CD4-positive, alpha-beta T cell treated with Interleukin-15 for 4 hours (primary cell): ENCODE measurements at regions not wholly inside any gene's neighbourhood (a gene's known extent, or its start where the extent isn't known, plus 50 kb on each side); places are given as distances from the start of the nearest gene placed in this dataset.

Experiments
- DNase-seq: peaks from one replicate; pipeline ENCODE4 v3.0.0-alpha.2; 2020; ENCODE audit warnings: low spot score

DNA sequence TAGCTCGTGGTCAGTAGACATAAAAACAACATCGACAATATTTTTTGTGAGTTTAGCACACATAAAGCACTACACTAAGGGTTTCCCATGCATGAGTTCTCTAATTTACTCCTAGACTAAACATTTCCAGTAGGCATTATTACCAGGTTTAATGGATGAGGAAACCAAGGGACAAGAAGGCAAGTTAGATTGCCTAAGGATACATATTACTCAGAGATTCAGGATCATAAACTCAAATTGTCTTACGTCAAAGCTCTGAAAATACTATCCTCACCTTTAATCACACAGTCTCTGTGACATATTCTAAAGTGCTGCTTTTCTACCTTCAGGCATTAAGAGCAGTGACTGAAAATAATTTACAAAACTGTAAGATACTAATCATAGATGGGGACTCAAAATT is 655.3 kb downstream of the SLC16A7 start:
- no peak for DNase-seq

DNA sequence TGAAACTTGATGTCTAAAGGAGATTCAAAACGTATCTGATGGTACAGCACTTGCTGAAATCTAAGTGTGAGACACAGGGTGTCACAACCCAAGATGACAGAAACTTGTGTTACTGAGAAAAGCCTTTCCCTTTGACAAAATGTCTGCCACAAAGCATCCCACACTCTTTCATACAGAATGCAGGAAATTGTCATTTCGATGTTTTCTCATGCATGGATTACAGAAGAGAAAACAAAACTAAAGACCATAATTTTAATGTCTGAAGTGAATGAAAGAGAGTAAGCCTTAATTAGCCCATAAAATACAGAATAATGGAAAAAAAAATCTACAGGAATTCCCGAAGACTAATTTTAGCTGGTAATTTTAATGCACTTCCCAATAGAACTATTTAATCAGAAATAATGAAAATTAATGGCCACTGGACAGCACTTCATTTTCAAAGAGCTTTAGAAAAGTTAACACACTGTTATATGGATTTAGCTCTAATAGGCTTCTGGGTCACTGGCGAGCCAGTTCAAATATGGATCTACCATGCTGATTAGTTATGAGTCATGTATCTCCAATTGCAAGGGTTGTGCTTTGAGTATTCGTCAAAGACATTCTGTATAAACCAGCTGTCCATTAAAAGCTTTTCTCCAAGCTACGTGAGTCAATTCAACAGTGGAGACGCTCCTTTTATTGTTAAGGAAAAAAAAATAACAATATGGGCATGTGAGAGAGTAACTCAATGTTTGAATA is 656.7 kb downstream of the SLC16A7 start:
- no peak for DNase-seq

DNA sequence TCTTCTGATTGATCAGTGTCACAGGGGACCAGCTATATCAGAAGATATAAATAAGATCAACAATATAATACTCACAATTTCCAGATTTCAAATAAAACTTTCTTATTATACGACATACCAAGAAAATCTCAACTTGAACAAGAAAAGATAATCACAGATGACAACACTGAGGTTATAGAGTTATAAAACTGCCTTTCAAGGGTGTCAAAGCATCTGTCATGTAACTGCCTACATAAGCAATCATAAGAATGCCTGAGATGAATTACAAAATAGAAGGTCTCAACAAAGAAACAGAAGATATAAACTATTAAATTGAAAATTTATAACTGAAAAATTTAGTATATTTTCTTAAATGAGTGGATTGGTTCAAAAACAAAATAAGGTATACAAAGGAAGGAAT is 659.2 kb downstream of the SLC16A7 start:
- no peak for DNase-seq

DNA sequence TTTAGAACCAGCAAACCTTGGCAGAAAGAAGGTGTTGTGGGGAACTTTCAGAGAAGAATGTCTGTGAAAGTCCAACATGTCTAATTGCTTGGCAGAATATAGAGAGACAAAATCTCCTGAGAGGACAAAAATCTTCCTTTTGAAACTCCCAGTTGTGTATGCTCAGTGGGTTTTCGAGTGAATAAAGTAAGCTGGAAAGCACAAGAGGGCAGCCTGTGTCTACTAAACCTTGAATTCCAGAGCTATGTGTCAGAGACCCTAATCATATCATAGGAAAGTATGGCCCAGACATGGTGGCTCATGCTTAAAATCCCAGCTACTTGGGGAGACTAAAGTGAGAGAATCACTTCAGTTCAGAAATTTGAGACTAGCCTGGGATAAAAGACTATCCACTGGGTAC is 661.2 kb downstream of the SLC16A7 start:
- no peak for DNase-seq

DNA sequence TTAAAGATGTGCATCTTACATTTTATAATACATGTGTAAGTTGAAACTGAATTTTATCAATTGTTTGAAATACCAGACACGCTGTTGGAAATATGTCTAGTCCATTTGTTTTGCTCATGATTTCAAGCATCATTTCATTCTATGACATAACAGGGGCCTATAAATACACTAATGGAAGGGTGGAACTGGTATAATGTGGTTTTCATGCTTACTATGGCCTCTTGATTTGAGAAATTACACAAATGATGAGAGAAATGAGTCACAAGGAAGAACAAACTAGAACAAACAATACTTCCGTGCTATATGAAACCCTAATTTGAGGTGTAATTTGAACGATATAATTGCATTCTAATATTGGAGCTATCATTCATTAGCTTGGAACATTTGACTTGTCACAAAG is 663.4 kb downstream of the SLC16A7 start:
- DNase-seq = no peak

DNA sequence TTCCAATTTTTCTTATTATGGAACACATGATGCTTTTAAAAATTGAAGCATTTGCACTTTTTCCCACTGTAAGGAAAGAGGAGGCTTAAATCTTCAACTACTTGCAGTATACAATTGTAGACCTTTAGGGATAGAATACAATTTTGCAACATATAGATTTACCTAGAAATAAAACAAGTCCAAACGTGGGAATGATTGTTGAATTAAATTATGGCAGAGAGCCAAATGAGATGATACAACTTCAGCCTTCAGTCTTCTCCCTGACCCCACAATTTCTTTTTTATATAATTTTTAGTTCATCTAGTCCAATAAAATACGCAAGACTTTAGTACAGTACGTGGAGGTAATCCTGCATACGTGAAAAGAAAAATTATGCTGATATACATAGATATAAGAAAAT is 666.5 kb downstream of the SLC16A7 start:
- DNase-seq = no peak

DNA sequence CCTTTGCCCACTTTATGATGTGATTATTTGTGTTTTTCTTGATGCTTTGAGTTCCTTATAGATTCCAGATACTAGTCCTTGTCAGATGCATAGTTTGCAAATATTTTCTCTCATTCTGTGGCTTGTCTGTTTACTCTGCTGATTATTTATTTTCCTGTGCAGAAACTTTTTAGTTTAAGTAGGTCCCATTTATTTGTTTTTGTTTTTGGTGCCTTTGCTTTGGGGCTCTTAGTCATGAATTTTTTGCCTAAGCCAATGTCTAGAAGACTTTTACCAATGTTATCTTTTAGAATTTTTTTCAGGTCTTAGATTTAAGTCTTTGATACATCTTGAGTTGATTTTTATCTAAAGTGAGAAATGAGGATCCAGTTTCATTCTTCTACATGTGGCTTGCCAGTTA is 667.3 kb downstream of the SLC16A7 start:
- no peak for DNase-seq

DNA sequence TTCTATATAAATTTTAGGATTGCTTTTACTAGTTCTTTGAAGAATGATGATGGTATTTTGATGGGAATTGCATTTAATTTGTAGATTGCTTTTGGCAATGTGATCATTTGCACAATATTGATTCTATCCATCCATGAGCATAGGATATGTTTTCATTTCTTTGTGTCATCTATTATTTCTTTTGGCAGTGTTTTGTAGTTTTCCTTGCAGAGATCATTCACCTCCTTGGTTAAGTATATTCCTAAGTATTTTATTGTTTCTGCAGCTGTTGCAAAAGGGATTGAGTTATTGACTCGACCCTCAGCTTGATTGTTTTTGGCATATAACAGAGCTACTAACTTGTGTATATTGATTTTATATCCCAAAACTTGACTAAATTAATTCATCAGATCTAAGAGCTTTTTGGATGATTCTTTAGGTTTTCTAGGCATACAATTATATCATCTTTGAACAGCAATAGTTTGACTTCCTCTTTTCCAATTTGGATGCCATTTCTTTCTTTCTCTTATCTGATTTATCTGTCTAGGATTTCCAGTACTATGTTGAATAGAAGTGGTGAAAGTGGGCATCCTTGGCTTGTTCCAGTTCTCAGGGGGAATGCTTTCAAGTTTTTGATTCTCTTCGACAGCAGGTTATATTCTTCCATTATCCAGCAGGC is 668.1 kb downstream of the SLC16A7 start:
- DNase-seq = no peak

DNA sequence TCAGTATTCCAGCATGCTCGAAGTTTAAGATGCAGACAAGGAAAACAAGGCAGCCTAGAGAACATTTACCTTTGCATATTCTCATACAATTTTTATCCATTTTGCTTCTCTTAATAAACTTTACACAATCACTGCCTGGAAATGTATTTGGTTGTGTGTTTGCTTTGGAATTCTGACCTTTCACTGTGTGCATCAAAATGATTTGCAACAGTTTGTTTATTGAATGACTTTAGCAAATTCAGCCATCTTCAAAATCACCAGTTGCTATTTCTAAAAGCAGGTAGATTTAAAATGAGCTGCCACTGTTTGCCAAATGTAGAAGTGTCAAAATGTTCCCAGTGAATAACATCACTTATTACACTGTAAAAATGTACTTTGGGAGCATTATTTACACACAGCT is 669.9 kb downstream of the SLC16A7 start:
- DNase-seq = no peak

DNA sequence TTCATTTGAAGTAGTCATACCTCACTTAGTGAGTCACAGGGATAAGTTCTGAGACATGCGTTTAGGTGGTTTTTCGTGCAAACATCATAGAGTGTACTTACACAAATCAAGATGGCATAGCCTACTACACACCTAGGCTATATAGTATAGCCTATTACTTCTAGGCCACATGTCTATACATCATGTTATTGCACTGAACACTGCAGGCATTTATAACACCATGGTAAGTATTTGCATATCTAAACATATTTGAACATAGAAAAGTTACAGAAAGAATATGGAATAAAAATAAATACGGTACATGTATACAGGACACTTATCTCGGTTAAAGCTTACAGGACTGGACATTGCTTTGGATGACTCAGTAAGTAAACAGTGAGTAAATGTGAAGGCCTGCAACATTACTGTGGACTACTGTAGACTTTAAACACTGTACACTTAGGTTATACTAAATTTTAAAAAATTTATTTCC is 670.6 kb downstream of the SLC16A7 start:
- DNase-seq = no peak

DNA sequence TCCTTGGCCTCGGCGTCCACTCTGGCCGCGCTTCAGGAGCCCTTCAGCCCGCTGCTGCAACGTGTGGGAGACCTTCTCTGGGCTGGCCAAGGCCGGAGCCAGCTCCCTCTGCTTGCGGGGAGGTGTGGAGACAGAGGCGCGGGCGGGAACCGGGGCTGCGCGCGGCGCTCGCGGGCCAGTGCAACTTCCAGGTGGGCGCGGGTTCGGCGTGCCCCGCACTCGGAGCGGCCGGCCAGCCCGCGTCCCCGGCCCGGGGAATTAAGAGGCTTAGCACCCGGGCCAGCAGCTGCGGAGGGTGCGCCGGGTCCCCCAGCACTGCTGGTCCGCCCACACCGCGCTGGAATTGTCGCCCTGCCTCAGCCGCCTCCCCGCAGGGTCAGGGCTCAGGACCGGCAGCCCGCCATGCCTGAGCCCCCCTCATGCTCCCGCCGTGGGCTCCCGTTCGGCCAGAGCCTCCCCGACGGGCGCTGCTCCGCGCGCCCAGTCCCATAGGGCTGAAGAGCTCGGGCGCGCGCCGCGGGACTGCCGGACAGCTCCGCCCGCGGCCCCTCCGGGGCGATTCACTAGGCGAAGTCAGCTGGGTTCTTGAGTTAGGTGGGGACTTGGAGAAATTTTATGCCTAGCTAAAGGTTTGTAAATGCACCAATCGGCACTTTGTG is 673.9 kb downstream of the SLC16A7 start:
- DNase-seq = no peak

DNA sequence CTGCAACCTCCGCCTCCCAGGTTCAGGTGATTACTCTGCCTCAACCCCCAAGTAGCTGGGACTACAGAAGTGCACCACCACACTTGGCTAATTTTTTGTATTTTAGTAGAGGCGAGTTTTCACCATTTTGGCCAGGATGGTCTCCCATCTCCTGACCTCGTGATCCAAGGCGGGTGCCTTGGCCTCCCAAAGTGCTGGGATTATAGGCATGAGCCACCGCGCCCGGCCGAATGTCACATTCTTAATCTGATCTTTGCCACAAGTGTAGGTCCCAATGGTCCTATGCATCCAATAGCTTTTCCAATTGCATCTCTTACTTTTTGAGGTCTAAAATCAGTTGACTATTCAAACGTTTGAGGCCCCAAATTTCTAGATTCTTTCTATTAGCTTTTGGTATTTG is 676.0 kb downstream of the SLC16A7 start:
- no peak for DNase-seq

DNA sequence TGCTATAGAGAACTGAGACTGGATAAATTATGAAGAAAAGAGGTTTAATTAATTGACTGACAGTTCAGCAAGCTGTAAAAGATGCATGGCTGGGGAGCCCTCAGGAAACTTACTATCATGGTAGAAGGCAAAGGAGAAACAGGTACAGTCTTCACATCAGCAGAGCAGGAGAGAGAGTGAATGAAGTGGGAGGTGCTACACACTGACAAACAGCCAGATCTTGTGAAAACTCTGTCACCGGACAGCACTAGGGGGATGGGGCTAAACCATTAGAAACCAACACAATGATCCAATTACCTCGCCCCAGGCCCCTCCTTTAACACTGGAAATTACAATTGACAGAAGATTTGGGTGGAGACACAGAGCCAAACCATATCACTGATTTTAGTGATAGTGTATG is 682.4 kb downstream of the SLC16A7 start:
- DNase-seq = no peak

DNA sequence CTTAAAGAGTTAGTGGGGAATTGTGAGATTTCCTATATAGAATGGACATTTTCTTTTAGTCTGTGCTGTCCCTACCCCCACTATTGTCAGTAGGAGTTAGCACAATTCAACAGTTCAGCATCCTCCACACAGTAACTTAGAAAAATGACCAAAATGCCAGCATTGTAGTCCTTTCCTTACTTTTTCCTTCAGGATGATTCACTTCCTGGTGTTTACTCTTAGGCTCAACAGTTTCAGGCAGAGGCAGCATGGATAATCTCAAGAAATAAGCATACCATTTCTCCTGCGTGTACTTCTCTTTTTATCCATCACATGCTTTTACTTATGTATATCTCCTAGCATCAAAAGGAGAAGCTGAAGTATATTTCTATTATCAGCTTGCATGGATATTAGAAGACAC is 683.4 kb downstream of the SLC16A7 start:
- DNase-seq = no peak

DNA sequence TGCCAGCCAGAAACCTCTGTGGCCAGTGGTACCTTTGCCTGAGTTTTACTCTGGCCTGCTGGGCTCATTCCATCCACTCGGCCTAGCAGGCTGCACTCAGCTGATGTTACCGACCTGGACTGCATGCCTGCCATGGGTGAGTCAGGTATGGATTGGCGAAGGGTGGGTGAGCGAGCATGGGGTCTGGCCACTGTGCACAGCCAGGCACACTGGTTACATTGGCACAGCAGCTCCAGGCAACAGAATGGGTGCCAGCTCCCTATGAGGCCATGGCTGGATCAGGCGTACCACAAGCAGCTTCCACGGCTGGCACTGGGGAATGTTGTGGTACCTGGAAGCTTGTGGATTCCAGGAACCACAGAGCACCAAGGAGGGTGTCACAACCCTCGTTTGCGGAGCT is 685.7 kb downstream of the SLC16A7 start:
- no peak for DNase-seq

DNA sequence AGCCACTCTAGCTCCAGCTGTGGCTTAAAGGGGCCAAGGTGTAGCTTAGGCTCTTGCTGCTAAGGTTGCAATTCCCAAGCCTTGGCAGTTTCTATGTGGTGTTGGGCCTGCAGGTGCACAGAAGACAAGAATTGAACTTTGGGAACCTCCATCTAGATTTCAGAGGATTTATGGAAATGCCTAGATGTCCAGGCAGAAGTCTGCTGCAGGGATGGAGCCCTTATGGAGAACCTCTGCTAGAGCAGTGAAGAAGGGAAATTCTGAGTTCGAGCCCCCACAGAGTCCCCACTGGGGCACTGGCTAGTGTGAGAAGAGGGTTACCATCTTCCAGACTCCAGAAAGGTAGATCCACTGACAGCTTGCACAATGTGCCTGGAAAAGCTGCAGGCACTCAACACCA is 694.7 kb downstream of the SLC16A7 start:
- no peak for DNase-seq

DNA sequence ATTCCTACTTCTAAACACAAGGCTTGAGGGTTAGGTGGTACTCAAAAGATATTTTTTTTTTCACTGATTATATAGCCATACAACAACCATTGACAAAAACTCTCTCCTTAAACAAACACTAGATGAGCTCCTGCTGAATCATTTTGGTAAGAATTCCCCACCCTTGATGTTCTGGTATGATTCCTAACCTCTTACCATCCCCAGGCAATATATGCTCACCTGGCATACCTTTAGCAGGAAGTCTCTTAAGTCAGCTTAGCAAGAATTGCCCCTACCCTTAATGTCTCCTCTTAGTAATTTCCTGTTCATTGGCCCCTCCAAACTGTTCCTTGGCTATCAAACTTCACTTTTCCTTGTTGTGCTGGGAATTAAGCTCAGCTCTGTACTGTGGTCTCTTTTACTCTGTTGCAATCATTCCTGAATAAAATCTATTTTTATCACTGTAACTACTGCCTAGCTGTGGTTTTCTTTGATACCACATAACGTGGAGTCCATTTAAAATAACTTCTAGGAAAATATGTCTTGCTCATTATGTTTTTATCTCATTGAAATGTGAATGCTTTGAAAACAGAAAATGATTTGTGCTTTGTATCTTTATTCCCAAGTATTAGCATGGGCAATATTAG is 712.6 kb downstream of the SLC16A7 start:
- DNase-seq = no peak

DNA sequence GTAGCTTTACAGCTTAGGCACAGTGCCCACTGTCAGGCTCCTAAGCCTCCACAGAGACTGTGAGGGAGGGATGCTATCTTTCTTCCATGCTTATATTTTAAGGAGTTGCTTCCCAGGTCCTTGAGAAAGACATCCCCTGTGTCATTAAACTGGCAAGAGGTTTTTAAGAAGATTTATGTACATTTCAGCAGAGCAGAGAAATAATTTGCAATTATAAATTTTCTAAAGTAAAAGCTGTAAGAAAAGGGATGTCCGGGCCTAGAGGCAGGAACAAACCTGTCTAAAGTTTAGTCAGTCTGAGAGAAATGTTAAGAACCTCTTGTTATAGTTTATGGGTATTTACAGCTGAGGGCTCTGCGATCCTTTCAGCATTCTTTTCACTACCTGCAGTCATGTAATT is 716.1 kb downstream of the SLC16A7 start:
- DNase-seq = no peak

DNA sequence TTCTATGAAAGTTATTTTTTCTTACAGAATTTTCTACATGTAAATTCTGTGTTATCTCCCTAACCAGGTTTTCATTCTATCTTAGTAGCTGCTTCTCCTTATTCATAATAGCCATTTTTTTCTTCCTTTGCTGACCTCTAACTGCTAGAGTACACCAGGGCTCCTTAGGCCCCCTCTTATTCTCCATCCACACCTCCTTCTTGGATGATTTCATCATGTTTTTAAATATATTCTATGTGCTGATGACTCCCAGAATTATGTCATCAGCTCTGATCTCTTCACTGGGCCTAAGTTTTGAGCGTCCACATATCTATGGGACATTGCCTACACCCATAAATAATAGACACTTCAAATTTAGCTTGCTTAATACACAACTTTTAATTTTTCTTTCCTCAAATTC is 721.5 kb downstream of the SLC16A7 start:
- DNase-seq = no peak

DNA sequence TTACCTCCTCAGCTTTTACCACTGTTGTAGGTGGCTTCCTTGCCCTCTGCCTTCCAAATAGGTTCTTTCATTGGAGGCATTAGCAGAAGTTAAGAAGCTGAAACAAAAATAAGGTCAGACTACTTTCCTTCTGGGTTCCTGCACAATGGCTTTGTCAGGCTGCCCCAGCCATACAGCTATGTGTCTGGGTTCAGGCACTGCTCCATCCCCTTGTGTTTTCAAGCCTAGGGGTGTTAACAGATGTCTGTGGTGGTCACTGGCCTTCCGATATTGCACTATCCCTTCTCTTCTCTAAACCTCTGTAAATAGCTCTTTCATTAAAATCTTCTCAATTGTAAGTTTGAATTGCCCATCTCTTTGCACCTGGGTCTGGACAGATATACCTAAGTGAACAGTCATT is 728.9 kb downstream of the SLC16A7 start:
- DNase-seq = no peak

DNA sequence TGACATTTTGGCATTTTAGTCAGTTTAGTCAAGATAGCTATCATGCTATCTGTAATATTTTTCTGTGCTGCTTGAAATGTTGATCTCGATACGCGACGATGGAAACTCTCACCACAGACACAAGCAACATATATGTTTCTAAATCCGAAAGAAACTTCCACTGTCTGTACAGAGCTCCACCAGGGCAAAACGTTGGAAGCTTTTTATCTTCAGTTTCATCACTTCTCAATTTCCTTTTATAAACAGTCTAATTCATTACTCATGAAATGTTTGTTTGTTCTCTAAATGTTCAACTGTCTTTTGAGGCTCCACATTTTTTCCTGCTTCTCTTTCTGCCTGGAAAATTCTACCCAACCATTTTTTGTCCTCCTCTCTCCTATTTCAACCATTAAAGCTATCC is 737.6 kb downstream of the SLC16A7 start:
- DNase-seq = no peak

DNA sequence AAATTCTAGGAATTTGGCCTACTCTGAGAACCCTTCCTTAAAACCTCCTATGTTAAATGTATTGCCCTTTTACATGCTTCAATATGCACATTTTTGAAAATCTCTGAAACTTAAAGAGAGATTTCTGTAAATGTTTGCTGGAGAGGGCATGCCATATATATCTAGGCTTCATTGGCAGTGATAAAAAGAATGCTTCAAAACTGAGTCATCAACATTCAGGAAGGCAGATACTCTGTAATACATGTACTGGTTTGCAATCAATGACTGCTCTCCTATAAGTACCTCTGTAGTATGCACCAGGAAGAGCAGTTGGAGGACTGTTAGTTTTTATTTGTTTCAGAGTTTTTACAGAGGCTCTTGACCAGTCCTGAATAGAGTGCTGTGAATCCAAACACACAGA is 739.9 kb downstream of the SLC16A7 start:
- DNase-seq = no peak
